ENCODE measurements at regions not wholly inside any gene's neighbourhood (a gene's known extent, or its start where the extent isn't known, plus 50 kb on each side); places are given as distances from the start of the nearest gene placed in this dataset.

DNA sequence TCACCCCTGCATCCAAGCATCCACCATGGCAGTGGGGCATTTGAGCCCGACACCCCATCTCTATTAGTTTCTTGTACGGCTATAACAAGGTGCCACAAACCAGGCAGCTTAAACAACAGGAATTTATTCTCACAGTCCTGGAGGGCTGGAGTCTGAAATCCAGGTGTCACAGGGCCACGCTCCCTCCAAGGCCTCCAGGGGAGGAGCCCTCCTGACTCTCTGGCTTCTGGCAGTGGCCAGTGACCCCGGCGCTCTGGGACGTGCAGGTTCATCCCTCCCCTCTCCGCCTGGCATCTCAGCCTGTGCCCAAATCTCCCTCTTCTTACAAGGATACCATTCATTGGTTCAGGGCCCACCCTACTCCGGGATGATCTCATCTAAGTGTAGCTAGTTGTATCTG lies 394.5 kb upstream of the IRX1 start:
- no peaks in the 10 kb centered on the region for H3K4me1 ChIP-seq (ENCODE audit: low read depth, poor library complexity, severe bottlenecking)

DNA sequence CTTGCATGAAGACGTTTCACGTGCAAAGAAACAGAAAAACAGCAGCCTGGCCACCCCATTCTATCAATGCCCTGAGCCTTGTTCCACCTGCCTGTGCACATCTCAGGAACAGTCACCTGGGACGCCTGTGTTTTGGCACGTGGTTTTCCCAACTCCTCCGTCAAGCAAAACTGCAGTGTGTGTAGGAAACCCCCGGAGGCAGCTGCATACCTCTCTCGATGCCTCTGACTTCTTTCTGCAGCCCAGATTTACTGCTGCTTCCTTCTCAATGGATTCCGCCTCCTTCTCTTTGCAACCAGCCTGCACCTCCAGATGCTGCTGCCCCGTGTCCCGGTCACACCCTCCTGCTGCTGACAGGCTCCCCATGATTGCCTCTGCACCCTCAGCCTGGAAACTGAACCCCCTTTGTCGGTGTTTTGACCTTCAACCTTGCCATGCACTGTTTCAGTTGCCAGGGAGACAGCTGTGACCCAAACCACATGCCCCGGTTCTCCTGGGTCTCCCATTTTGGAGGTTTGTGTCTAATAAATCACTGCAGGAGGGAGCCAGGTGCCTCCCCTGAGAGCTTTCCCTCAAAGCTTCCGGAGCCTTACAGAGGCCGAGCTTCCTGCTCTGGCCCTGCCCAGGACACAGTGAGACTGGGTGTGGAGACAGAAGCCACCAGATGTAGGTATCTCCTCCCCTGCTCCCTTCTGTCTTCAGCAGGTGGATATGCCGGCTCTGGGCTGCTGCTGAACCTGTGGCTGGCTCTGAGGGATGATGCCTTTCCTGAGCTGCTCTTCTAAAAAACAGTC lies 395.5 kb upstream of the IRX1 start:
- Histone ChIP-seq H3K4me1 (ENCODE audit: low read depth, poor library complexity, severe bottlenecking) (no peaks in the 10 kb centered on the region), H2AFZ (ENCODE audit: low read depth) (no peak overlapping the region), H3K27ac (no peak overlapping the region), H3K4me3 (IDR thresholded peaks at IDR 0.05; ENCODE audit: insufficient read depth, low read depth, low read length) (no peak overlapping the region), H3K79me2 (ENCODE audit: insufficient read depth, low read depth) (no peaks in the 10 kb centered on the region), H3K9ac (no peak overlapping the region), H3K36me3 (ENCODE audit: insufficient read depth) (no peaks in the 10 kb centered on the region), H4K20me1 (ENCODE audit: insufficient read depth) (no peaks in the 10 kb centered on the region), H3K27me3 (ENCODE audit: insufficient read depth, low read depth) (no peaks in the 10 kb centered on the region), H3K4me2 (no peak overlapping the region)
- TF ChIP-seq, protein P1, sequence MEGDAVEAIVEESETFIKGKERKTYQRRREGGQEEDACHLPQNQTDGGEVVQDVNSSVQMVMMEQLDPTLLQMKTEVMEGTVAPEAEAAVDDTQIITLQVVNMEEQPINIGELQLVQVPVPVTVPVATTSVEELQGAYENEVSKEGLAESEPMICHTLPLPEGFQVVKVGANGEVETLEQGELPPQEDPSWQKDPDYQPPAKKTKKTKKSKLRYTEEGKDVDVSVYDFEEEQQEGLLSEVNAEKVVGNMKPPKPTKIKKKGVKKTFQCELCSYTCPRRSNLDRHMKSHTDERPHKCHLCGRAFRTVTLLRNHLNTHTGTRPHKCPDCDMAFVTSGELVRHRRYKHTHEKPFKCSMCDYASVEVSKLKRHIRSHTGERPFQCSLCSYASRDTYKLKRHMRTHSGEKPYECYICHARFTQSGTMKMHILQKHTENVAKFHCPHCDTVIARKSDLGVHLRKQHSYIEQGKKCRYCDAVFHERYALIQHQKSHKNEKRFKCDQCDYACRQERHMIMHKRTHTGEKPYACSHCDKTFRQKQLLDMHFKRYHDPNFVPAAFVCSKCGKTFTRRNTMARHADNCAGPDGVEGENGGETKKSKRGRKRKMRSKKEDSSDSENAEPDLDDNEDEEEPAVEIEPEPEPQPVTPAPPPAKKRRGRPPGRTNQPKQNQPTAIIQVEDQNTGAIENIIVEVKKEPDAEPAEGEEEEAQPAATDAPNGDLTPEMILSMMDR (conservative IDR thresholded peaks at IDR 0.05; ENCODE audit: low read depth, low read length): no peak

More for the DNA sequence above, 394.5 kb upstream of the IRX1 start:
- Histone ChIP-seq H3K4me3 (IDR thresholded peaks at IDR 0.05; ENCODE audit: insufficient read depth, low read depth, low read length) (no peak overlapping the region), H2AFZ (ENCODE audit: low read depth) (no peak overlapping the region), H3K27me3 (ENCODE audit: insufficient read depth, low read depth) (no peaks in the 10 kb centered on the region), H3K36me3 (ENCODE audit: insufficient read depth) (no peaks in the 10 kb centered on the region), H4K20me1 (ENCODE audit: insufficient read depth) (no peaks in the 10 kb centered on the region), H3K79me2 (ENCODE audit: insufficient read depth, low read depth) (no peaks in the 10 kb centered on the region), H3K4me2 (no peak overlapping the region), H3K9ac (no peak overlapping the region), H3K27ac (no peak overlapping the region)
- TF ChIP-seq, protein P1 (conservative IDR thresholded peaks at IDR 0.05; ENCODE audit: low read depth, low read length): no peak

DNA sequence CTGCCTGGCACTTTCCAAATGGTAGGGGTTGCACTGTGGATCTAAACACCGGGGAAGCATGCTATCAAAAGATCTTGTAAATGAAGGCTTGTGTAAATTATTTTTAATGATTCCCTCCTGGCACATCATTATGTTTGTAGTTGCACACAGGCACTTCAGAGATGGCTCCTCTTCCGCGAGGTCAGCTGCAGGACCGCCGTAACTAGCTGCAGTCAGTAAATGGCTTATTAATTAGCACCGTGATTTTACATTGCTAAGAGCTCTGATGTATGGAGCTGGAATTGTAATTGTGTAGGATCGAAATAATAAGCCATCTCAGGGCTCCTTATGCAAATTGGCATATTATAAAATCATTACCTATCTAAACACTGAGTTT lies 397.6 kb upstream of the IRX1 start:
- no peak overlapping the region for H3K9ac ChIP-seq
- no peaks in the 10 kb centered on the region for H3K79me2 ChIP-seq (ENCODE audit: insufficient read depth, low read depth)
- no peaks in the 10 kb centered on the region for H3K27me3 ChIP-seq (ENCODE audit: insufficient read depth, low read depth)

DNA sequence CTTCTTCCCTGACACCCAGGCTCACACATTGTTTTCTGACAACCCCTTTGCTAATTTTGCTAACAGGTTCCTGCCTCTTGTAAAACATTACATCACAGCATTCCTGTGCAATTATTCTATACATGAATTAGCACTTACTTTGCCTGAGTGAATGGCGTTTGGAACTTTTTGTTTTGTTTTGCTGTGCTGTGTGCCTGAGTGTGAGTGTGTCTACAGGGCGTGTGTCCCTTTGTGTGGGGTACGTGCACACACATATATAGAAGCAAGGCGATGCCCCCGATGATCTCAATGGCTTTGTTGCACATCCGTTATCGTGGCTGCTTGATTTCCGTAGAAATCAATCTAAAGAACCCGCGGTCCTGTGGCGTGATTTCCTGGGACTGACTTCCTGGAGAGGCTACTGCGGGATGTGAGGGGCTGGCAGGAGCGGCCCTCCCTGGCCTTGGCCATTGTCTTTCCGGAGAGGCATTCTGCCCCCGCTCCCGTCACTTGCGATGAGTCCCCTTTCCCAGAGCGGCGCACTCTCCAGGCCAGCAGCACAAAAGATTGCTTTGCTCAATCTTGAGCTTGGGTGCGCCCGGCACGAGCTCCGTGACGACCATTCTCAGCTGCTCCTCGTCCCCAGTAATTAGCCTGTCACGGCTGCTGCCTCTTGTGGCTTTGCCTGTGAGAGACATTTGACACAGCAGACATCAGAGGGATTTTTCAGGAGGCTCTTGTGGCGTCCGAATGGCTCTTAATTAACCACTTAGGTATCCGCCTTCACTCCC lies 398.1 kb upstream of the IRX1 start:
- H3K27me3 ChIP-seq (ENCODE audit: insufficient read depth, low read depth): no peaks in the 10 kb centered on the region
- H3K4me1 ChIP-seq (ENCODE audit: low read depth, poor library complexity, severe bottlenecking): no peaks in the 10 kb centered on the region
- no peaks in the 10 kb centered on the region for H3K36me3 ChIP-seq (ENCODE audit: insufficient read depth)
- TF ChIP-seq, protein P1 (conservative IDR thresholded peaks at IDR 0.05; ENCODE audit: low read depth, low read length): no peak
- no peak overlapping the region for H3K9ac ChIP-seq
- H3K79me2 ChIP-seq (ENCODE audit: insufficient read depth, low read depth): no peaks in the 10 kb centered on the region
- no peak overlapping the region for H3K4me3 ChIP-seq (IDR thresholded peaks at IDR 0.05; ENCODE audit: insufficient read depth, low read depth, low read length)
- H3K4me2 ChIP-seq: no peak overlapping the region
- no peak overlapping the region for H2AFZ ChIP-seq (ENCODE audit: low read depth)
- H4K20me1 ChIP-seq (ENCODE audit: insufficient read depth): no peaks in the 10 kb centered on the region
- H3K27ac ChIP-seq: no peak overlapping the region

More for the DNA sequence above, 397.6 kb upstream of the IRX1 start:
- Histone ChIP-seq H3K4me3 (IDR thresholded peaks at IDR 0.05; ENCODE audit: insufficient read depth, low read depth, low read length) (no peak overlapping the region), H3K4me2 (no peak overlapping the region), H3K4me1 (ENCODE audit: low read depth, poor library complexity, severe bottlenecking) (no peaks in the 10 kb centered on the region), H2AFZ (ENCODE audit: low read depth) (no peak overlapping the region), H4K20me1 (ENCODE audit: insufficient read depth) (no peaks in the 10 kb centered on the region), H3K36me3 (ENCODE audit: insufficient read depth) (no peaks in the 10 kb centered on the region), H3K27ac (no peak overlapping the region)
- TF ChIP-seq, protein P1 (conservative IDR thresholded peaks at IDR 0.05; ENCODE audit: low read depth, low read length): no peak

Measured in KMS-11 (cell line).